Kidney tubule cell (primary cell): ENCODE measurements at regions not wholly inside any gene's neighbourhood (a gene's known extent, or its start where the extent isn't known, plus 50 kb on each side); places are given as distances from the start of the nearest gene placed in this dataset.

Source experiments
- DNase-seq: peaks from one replicate; pipeline ENCODE4 v3.0.0-alpha.2; 2018; ENCODE audit warnings: low spot score

GRCh38 chr6:113414511-113414910, 442.6 kb upstream of the MARCKS start:
- DNase-seq: peak; percentile 78

DNA sequence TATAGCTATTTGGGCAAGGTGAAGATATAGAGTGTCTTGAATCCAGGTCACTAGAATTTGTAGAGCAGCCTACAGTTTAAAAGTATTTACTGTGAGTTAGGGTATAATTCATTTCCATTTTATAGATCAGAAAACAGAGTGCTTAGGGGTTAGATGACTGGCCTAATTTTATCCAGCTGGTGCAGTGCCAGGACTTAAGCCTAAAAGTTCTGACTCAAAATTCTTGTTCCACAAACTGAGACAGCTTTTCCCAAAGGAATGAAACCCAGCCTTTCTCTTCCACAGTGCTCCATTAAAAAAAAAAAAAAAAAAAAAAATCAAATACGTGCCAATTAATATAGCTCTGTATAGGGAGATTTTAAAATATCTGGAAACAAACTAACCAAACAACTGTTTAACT, 441.0 kb upstream of the MARCKS start:
- DNase-seq: no peak

GRCh38 chr6:113420290-113420689, 436.9 kb upstream of the MARCKS start:
- no peak for DNase-seq

- DNase-seq: no peak
Observed at GRCh38 chr6:113421997-113422396, 435.1 kb upstream of the MARCKS start.

DNA sequence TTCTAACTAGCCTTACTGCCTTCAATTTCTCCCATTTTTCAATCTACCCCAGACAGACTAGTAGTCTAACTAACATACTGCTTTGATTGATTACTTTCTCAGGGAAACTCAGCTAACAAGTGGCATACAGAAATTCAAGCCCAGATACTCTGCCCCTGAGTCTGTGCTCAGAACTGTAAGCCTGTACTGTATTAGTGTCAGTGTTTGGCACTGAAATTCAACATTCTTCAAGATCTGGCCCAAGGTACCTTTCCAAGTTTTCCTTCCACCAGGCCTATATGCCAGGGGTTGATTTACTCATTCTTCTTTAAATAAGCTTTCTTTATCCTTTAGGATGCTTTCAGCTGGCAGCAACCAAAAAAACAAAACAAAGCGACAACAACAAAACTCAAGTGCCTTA, 433.2 kb upstream of the MARCKS start:
- no peak for DNase-seq

DNA sequence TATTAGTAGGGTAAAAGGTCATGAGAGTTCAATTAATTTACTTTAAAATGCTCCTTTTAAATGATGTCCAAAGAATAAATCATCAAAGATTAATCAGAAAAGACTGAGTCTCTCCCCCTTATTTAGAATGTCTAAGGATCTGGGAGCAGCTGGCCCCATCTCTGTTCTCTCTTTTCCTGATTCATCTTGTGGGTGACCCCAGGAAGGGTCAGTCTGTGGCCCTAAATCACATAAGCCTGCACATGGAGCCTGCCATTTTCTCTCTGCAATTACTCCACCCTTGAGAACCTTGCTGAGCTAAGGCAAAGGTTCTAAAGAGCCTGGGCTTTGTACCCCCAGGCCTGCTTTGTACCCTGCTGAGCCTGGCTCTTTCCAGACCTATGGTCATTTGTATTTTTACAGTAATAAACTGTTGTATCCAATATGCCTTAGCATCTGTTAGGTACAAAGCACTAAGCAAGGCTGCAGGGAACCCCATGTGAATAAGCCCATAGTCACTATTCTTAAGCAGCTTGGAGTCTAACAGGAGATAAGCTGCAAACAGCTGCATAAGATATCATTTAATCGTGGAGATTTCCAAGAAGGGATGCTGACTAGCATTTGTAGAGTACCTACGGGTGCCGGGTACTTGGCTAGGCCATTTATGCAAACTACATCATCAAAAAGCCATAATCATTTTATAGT, 431.0 kb upstream of the MARCKS start:
- no peak for DNase-seq

- DNase-seq: no peak
Observed at GRCh38 chr6:113427617-113428016, 429.5 kb upstream of the MARCKS start.

DNA sequence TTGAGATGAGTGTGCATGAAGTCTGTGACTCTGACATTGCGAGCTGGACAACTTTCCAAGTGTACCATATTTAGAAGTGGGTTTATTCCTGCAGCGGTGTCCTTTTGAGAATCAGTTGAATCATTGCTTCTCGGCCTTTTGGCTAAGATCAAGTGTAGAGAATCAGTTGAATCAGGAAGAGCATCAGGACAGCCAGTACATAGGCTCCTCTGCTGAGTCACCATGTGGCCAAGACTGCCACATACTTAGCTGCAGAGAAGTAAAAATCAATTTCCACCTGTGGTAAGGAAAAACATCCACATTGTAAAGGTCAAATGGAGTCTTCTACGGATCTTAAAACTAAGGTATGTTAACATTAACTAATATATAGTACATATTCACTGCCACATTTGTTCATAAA, 428.4 kb upstream of the MARCKS start:
- DNase-seq: peak; percentile 34

DNA sequence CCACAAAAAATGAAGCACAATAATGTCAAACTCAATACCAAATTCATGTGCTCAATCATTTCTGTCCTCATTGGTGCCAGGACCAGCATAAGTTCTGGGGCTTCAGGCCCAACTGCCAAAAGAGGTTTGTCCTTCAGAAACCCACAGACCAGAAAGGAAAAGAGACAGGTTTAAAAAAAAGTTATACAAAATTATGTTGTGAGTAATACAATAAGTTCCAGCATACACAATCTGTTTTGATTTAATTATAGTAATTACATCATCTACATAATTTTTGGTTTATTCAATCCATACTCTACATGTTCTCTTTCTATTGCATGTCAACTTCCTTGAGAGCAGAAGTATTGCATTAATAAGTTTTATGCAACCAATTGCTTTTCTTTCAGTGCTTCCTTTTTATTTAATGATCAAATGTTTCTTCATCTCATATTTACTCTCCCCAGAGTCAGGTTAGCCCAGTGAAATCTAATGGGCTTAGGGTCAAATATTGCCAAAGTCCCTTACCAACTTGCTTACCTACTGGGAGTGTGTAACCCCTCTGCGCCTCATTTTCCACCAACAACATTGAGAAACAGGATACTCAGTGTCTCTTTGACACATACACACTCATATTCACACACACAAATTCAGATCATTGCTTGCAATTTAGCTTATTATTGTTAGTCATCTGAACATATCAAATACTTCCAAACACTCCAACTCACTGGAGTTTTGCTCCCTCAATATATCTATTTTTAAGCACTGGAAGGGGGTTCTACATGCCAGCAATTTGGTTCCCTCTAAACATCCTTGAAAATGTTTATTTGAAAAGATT, 424.4 kb upstream of the MARCKS start:
- no peak for DNase-seq

DNA sequence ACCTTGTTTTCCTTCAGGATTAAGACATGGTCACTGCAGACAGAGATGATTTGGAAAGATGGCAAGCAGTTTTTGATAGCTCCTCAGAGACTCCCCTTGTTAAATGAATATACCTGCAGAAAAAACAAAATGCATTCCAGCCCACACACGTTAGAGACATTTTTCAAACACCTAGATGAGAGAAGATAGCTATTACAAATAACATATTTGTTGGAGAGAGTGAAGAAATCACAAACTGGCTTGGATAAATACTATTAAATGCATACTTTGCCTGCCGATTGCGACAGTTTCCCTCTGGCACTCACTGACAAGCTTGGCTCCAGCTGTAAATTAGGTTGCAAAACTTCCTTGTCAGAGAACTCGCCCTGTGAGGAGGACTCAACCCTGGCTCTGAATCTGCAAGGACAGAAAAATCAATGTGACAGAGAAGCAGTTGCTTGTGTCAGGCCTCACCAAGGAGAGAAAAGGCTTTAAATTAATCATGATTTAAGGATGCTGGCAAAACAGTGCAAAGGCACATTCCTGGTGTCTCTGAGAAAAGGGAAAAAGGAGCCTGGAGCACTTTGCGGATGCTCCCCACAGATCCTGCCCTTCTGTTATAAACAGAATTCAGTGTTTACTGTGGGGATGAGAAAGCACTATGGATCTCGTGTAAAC, 423.7 kb upstream of the MARCKS start:
- DNase-seq: no peak

DNA sequence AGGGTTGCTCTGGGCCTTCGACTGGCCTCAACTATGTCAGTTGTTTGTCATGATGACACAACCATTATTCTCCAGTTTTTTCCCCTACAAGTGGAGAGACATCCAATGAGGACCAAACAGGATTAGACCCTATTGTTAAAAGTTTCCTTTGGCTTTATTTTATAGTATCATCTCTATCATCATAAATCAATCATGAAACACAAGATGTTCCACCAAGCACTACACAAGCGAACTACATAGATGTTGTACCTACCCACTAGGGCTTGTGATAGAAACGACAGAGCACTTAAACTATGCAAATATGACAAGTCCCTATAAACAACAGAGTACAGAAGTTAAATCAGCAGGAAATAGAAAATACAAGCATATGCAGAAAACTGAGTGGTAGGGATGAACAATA, 422.5 kb upstream of the MARCKS start:
- no peak for DNase-seq

- DNase-seq: no peak
Observed at GRCh38 chr6:113437566-113437965, 419.6 kb upstream of the MARCKS start.

- no peak for DNase-seq
Observed at GRCh38 chr6:113439866-113440265, 417.3 kb upstream of the MARCKS start.

- no peak for DNase-seq
Observed at GRCh38 chr6:113442040-113442439, 415.1 kb upstream of the MARCKS start.

DNA sequence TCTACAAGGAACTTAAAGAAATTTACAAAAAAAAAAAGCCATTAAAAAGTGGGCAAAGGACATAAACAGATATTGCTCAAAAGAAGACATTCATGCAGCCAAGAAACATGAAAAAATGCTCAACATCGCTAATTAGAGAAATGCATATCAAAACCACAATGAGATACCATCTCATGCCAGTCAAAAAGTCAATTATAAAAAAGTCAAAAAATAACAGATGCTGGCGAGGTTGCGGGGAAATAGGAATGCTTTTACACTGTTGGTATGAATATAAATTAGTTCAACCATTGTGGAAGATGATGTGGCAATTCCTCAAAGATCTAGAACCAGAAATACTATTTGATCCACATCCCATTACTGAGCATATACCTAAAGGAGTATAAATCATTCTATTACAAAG, 411.9 kb upstream of the MARCKS start:
- no peak for DNase-seq

DNA sequence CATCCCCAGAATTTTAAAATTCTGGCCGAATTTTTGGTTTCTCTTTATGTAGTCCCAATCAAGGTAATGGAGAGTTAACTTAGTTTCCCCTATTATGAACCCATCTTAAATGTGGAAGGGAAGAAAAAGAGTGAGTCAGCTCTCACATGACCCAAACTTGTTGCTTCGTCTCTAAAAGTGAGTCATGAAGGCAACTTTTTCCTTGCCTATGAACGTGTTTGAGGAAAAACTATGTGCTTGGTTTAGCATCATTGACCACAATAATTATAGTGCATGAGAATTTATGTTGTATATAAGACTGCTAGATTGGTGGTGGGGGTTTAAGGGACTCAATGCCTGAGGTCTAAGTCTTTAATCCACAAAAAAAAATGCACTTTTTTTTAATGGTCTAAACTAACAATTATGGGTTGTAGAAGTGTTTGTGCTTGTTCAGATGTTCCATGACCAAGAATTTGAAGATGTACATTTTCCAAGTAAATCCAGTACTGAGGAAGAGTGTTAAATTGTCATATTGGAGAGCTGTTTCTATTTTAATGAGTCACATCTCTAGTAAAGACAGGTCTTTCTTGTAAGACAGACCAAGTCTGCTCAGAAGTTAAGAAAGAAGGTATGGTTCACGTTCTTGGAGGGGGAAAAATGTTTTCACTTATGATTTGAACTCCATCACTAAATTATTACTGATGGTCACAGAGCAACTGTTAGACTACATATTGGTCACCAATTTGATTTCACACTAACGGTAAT, 409.9 kb upstream of the MARCKS start:
- DNase-seq: peak; percentile 83

DNA sequence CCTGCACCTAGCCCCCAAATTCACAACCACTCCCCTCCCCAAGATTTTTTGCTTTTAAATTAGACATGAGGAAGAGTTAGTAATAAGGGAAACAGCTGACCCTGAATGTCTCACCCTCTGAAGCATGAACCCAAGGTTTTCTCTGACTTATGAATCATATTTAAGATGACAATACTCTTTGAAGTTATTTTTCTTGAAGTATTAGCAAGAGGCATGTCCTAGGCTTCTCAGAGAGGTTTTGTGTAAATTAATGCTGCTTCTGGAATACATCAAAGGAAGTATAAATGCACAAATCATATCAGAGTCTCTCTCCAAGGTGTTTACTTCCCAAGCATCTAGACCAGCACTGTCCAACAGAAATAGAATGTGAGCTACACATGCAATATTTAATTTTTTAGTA, 408.1 kb upstream of the MARCKS start:
- DNase-seq: peak; percentile 52

DNA sequence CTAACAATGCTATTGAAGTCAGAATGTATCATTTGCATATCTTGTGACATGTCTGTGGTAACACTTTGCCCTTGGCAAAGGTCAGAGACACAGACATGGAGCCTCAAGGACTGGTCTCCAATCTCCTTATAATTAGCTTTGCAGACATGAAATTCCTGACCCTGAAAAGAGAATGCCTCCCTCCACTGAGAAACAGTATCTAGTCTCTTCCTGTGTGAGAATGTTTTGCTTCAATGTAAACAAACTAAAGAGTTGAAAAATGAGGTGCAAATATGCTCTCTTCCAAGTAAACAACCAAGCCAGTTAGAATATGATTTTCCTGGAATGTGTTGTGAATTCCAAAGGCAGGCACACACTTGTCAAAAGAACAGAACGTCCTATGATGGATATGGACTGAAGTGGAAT, 407.1 kb upstream of the MARCKS start:
- no peak for DNase-seq

DNA sequence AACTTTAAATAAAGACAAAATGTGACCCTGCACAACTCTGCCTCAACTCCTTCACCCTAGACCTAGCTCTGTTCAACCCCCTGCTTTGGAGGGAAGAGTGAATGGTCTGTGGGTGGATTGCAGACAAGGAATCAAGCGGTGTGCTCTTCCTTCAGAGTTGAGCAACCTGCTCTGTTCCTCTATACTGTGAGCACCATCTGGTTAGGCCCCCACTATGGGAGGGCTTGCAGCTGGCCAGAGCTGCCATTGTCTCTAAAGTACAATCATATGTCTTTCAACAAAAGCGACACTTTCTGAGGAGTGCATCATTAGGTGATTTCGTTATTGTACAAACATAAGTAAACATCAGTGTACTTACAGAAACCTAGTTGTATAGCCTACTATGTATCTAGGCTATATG, 406.1 kb upstream of the MARCKS start:
- no peak for DNase-seq

- peak; percentile 60 for DNase-seq
Observed at GRCh38 chr6:113457198-113457597, 399.9 kb upstream of the MARCKS start.

GRCh38 chr6:113457751-113458150, 399.4 kb upstream of the MARCKS start:
- no peak for DNase-seq

GRCh38 chr6:113458368-113459010, 398.7 kb upstream of the MARCKS start:
- no peak for DNase-seq
